ENCODE measurements at regions not wholly inside any gene's neighbourhood (a gene's known extent, or its start where the extent isn't known, plus 50 kb on each side); places are given as distances from the start of the nearest gene placed in this dataset.

DNA sequence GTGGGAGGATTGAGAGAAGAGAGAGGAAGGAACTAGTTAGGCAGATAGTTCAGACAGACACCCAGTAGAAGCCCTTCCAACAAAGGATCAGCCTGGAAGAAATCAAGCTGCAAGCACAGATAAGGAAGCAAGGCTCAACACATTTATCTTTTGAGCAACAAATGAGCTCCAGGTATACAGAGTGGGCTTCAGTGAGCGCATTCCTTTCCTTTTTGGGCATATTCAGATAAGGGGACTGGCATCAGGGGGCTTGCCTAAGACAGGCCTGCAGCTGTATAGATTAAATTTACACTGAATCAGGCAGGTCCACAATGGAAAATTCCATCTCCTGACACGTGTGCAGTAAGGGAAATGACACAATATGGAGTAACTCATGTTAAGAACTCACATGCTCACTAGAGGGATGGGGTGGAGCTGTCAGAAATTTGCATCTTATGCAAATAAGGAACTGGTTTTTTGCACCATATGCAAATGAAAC, 147.2 kb downstream of the AKR1D1 start:
- no peak for DNase-seq
- intact Hi-C loops (cut with micrococcal nuclease), result no loop called here
- Mint-ChIP-seq H3K4me3 (no peak overlapping the region), H3K27me3 (ENCODE audit: low read depth in 3 of 3) (peaks cover 0 to 4% (median 0%) of the 10 kb centered on the region in 3 donors), H3K9me3 (peaks cover 25 to 49% (median 29%) of the 10 kb centered on the region in 7 donors), H3K27ac (no peak overlapping the region), H3K4me1 (peaks cover 8% of the 10 kb centered on the region), H3K36me3 (peaks cover 3 to 4% of the 10 kb centered on the region in 2 donors)
- no peak for TF ChIP-seq CTCF (IDR thresholded peaks at IDR 0.05)
- Histone ChIP-seq H3K27ac (ENCODE audit: low read depth in 1 of 2, low read length in 2 of 2) (no peak overlapping the region), H3K79me2 (ENCODE audit: insufficient read depth, low read length) (no peaks in the 10 kb centered on the region), H3K4me1 (ENCODE audit: control insufficient read depth in 1 of 2, insufficient read depth in 2 of 2, low read length in 2 of 2) (peaks cover 5 to 8% of the 10 kb centered on the region in 2 donors), H3K4me3 (replicated peaks in 1 of 3; ENCODE audit: low read depth in 2 of 3, low read length in 3 of 3) (no peak overlapping the region), H4K20me1 (ENCODE audit: insufficient read depth, low read length) (no peaks in the 10 kb centered on the region), H3K27me3 (ENCODE audit: control insufficient read depth in 2 of 2, insufficient read depth in 2 of 2, low read length in 2 of 2) (no peaks in the 10 kb centered on the region), H2AFZ (ENCODE audit: insufficient read depth, low read depth, low read length, poor library complexity, severe bottlenecking) (no peak overlapping the region), H3K4me2 (replicated peaks; ENCODE audit: extremely low read depth, low read length, poor library complexity, severe bottlenecking) (no peak overlapping the region), H3K9ac (ENCODE audit: insufficient read depth, low read length, poor library complexity, severe bottlenecking) (no peak overlapping the region), H3K9me3 (replicated peaks in 1 of 2; ENCODE audit: control insufficient read depth in 1 of 2, insufficient read depth in 1 of 2, low read length in 2 of 2) (peaks cover 27 to 28% of the 10 kb centered on the region in 2 donors), H3K36me3 (replicated peaks in 1 of 2; ENCODE audit: control insufficient read depth in 1 of 2, insufficient read depth in 2 of 2, low read length in 2 of 2) (no peaks in the 10 kb centered on the region)
- 90% methylated on average over 2 of the region's 2 CpGs for WGBS (ENCODE audit: insufficient coverage)

DNA sequence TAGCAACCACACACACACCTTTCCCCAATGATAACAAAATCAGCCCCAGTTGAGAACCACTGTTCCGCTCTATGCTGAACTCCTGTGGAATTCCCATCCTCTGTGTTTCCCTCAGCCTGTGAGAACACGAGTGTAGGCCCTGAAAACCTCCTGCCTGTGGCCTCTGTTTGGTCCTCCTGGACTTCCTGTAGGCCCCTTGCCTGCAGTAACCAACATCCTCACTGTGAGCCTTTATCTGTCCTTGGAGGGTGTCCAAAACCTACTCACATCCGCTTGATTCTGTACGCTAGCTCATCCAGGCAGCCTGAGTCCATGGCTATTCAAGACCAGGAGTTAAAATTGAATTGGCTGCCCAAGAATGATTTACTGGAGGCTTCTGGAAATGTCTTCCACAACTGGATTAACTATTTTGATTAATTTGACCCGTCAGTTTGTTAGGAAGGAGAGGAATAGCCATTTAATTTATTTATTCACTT, 149.8 kb downstream of the AKR1D1 start:
- Mint-ChIP-seq H3K27ac (peak overlapping the region in 3 of 7 donors; percentile 41 to 80 (median 47)), H3K4me3 (peak overlapping the region in 1 of 2 donors; percentile 28), H3K9me3 (peaks cover 14 to 32% (median 19%) of the 10 kb centered on the region in 7 donors), H3K27me3 (ENCODE audit: low read depth in 3 of 3) (no peaks in the 10 kb centered on the region), H3K36me3 (no peaks in the 10 kb centered on the region), H3K4me1 (peaks cover 18% of the 10 kb centered on the region)
- no peak overlapping the region for H3K27ac ChIP-seq (ENCODE audit: low read depth in 1 of 2, low read length in 2 of 2)
- H2AFZ ChIP-seq (ENCODE audit: insufficient read depth, low read depth, low read length, poor library complexity, severe bottlenecking), result peak overlapping the region; percentile 69
- peaks cover 5 to 16% of the 10 kb centered on the region in 2 donors for H3K4me1 ChIP-seq (ENCODE audit: control insufficient read depth in 1 of 2, insufficient read depth in 2 of 2, low read length in 2 of 2)
- peaks cover 14 to 19% of the 10 kb centered on the region in 2 donors for H3K9me3 ChIP-seq (replicated peaks in 1 of 2; ENCODE audit: control insufficient read depth in 1 of 2, insufficient read depth in 1 of 2, low read length in 2 of 2)
- no peaks in the 10 kb centered on the region for H3K27me3 ChIP-seq (ENCODE audit: control insufficient read depth in 2 of 2, insufficient read depth in 2 of 2, low read length in 2 of 2)
- no peak overlapping the region for H3K4me3 ChIP-seq (replicated peaks in 1 of 3; ENCODE audit: low read depth in 2 of 3, low read length in 3 of 3)
- intact Hi-C loops (cut with micrococcal nuclease), result no loop called here
- H3K4me2 ChIP-seq (replicated peaks; ENCODE audit: extremely low read depth, low read length, poor library complexity, severe bottlenecking), result no peak overlapping the region
- no peaks in the 10 kb centered on the region for H3K79me2 ChIP-seq (ENCODE audit: insufficient read depth, low read length)
- no peak overlapping the region for H3K9ac ChIP-seq (ENCODE audit: insufficient read depth, low read length, poor library complexity, severe bottlenecking)
- H4K20me1 ChIP-seq (ENCODE audit: insufficient read depth, low read length), result no peaks in the 10 kb centered on the region
- WGBS (ENCODE audit: insufficient coverage), result 3% methylated on average over 3 of the region's 5 CpGs
- no peaks in the 10 kb centered on the region for H3K36me3 ChIP-seq (replicated peaks in 1 of 2; ENCODE audit: control insufficient read depth in 1 of 2, insufficient read depth in 2 of 2, low read length in 2 of 2)
- DNase-seq, result no peak
- TF ChIP-seq CTCF (IDR thresholded peaks at IDR 0.05), result no peak

All from CD14-positive monocyte (primary cell).